ENCODE measurements at regions not wholly inside any gene's neighbourhood (a gene's known extent, or its start where the extent isn't known, plus 50 kb on each side); places are given as distances from the start of the nearest gene placed in this dataset.

- TF ChIP-seq CTCF (IDR thresholded peaks at IDR 0.05) (no peak), POLR2A (IDR thresholded peaks at IDR 0.05) (no peak)
These were observed 100.6 kb upstream of the CDK1 start for GRCh38 chr10:60677531-60678129.

Data from adrenal gland (tissue), 5 donors.